ENCODE measurements at regions not wholly inside any gene's neighbourhood (a gene's known extent, or its start where the extent isn't known, plus 50 kb on each side); places are given as distances from the start of the nearest gene placed in this dataset.

GRCh38 chr16:8342276-8342675 lies 248.0 kb downstream of the TMEM114 start:
- H3K27me3 ChIP-seq (replicated peaks in 1 of 4; ENCODE audit: control extremely low read depth in 1 of 4, control insufficient read depth in 3 of 4, insufficient read depth in 4 of 4, low read length in 3 of 4): no peaks in the 10 kb centered on the region
- H3K9me3 ChIP-seq (ENCODE audit: control extremely low read depth in 1 of 3, control insufficient read depth in 2 of 3, insufficient read depth in 1 of 3, low read length in 2 of 3): peaks cover 0 to 6% (median 6%) of the 10 kb centered on the region in 3 donors
- ATAC-seq (ENCODE audit: low read depth) (no peak), DNase-seq (no peak)
- no peak overlapping the region for H3K4me2 ChIP-seq (replicated peaks; ENCODE audit: low read depth, low read length, poor library complexity, severe bottlenecking)
- Mint-ChIP-seq H3K4me3 (no peak overlapping the region), H3K9me3 (ENCODE audit: insufficient read depth) (peaks cover 3% of the 10 kb centered on the region), H3K27me3 (no peaks in the 10 kb centered on the region), H3K4me1 (no peaks in the 10 kb centered on the region), H3K27ac (no peak overlapping the region)
- POLR2A ChIA-PET: no interaction called here
- H3K4me3 ChIP-seq (ENCODE audit: control extremely low read depth in 1 of 5, extremely low read depth in 1 of 5, insufficient read depth in 1 of 5, low read depth in 2 of 5, low read length in 4 of 5): no peak overlapping the region
- whole genome bisulfite sequencing (ENCODE audit: insufficient coverage): no CpG with 5 or more reads among the region's 4 CpGs
- no peaks in the 10 kb centered on the region for H3K36me3 ChIP-seq (replicated peaks in 1 of 2; ENCODE audit: control extremely low read depth in 1 of 2, control insufficient read depth in 1 of 2, extremely low read depth in 1 of 2, insufficient read depth in 2 of 2, low read length in 1 of 2)
- CTCF ChIA-PET: no interaction called here
- no peak overlapping the region for H2AFZ ChIP-seq (ENCODE audit: insufficient read depth, low read depth, low read length, poor library complexity, severe bottlenecking)
- H3K27ac ChIP-seq (ENCODE audit: low read length in 2 of 2): no peak overlapping the region
- no peak overlapping the region for H3K9ac ChIP-seq (ENCODE audit: low read length)
- no peaks in the 10 kb centered on the region for H3K79me2 ChIP-seq (ENCODE audit: control insufficient read depth, insufficient read depth, low read length)
- no peak for TF ChIP-seq CTCF (IDR thresholded peaks at IDR 0.05)
- TF ChIP-seq EZH2 (IDR thresholded peaks at IDR 0.05; ENCODE audit: borderline replicate concordance, insufficient read depth, low read depth, low read length, poor library complexity, severe bottlenecking): no peak
- intact Hi-C loops (cut with micrococcal nuclease): no loop called here
- no peaks in the 10 kb centered on the region for H3K4me1 ChIP-seq (ENCODE audit: control insufficient read depth in 2 of 2, insufficient read depth in 2 of 2, low read length in 2 of 2)
- H4K20me1 ChIP-seq (ENCODE audit: control insufficient read depth, insufficient read depth, low read length, poor library complexity, severe bottlenecking): no peaks in the 10 kb centered on the region

- no peak overlapping the region for H3K9ac ChIP-seq (ENCODE audit: low read length)
- POLR2A ChIA-PET: no interaction called here
- no peak for ATAC-seq (ENCODE audit: low read depth)
- no peaks in the 10 kb centered on the region for H3K36me3 ChIP-seq (replicated peaks in 1 of 2; ENCODE audit: control extremely low read depth in 1 of 2, control insufficient read depth in 1 of 2, extremely low read depth in 1 of 2, insufficient read depth in 2 of 2, low read length in 1 of 2)
- no peaks in the 10 kb centered on the region for H3K27me3 Mint-ChIP-seq
- H3K79me2 ChIP-seq (ENCODE audit: control insufficient read depth, insufficient read depth, low read length): no peaks in the 10 kb centered on the region
- TF ChIP-seq EZH2 (IDR thresholded peaks at IDR 0.05; ENCODE audit: borderline replicate concordance, insufficient read depth, low read depth, low read length, poor library complexity, severe bottlenecking) (no peak), CTCF (IDR thresholded peaks at IDR 0.05) (no peak)
- intact Hi-C loops (cut with micrococcal nuclease): no loop called here
- H3K4me1 ChIP-seq (ENCODE audit: control insufficient read depth in 2 of 2, insufficient read depth in 2 of 2, low read length in 2 of 2): no peaks in the 10 kb centered on the region
- H3K9me3 Mint-ChIP-seq (ENCODE audit: insufficient read depth): peaks cover 10% of the 10 kb centered on the region
- no peak overlapping the region for H3K4me3 ChIP-seq (ENCODE audit: control extremely low read depth in 1 of 5, extremely low read depth in 1 of 5, insufficient read depth in 1 of 5, low read depth in 2 of 5, low read length in 4 of 5)
- WGBS (ENCODE audit: insufficient coverage): 100% methylated on average over 4 of the region's 5 CpGs
- DNase-seq: no peak
- peaks cover 0 to 14% (median 0%) of the 10 kb centered on the region in 3 donors for H3K9me3 ChIP-seq (ENCODE audit: control extremely low read depth in 1 of 3, control insufficient read depth in 2 of 3, insufficient read depth in 1 of 3, low read length in 2 of 3)
- H3K4me1 Mint-ChIP-seq: no peaks in the 10 kb centered on the region
- no peak overlapping the region for H3K4me3 Mint-ChIP-seq
- no peak overlapping the region for H3K4me2 ChIP-seq (replicated peaks; ENCODE audit: low read depth, low read length, poor library complexity, severe bottlenecking)
- no peak overlapping the region for H3K27ac Mint-ChIP-seq
- no peaks in the 10 kb centered on the region for H4K20me1 ChIP-seq (ENCODE audit: control insufficient read depth, insufficient read depth, low read length, poor library complexity, severe bottlenecking)
- H2AFZ ChIP-seq (ENCODE audit: insufficient read depth, low read depth, low read length, poor library complexity, severe bottlenecking): no peak overlapping the region
- no peak overlapping the region for H3K27ac ChIP-seq (ENCODE audit: low read length in 2 of 2)
- no peaks in the 10 kb centered on the region for H3K27me3 ChIP-seq (replicated peaks in 1 of 4; ENCODE audit: control extremely low read depth in 1 of 4, control insufficient read depth in 3 of 4, insufficient read depth in 4 of 4, low read length in 3 of 4)
- CTCF ChIA-PET: no interaction called here
These were observed 259.6 kb downstream of the TMEM114 start for GRCh38 chr16:8330761-8331160.
